ENCODE measurements at regions not wholly inside any gene's neighbourhood (a gene's known extent, or its start where the extent isn't known, plus 50 kb on each side); places are given as distances from the start of the nearest gene placed in this dataset.

GRCh38 chr2:104358122-104358521 is 495.8 kb upstream of the POU3F3 start (continued):
- TF ChIP-seq REST (IDR thresholded peaks at IDR 0.05; ENCODE audit: unreplicated experiment) (no peak), EZH2phosphoT487 (IDR thresholded peaks at IDR 0.05; ENCODE audit: unreplicated experiment) (no peak)

GRCh38 chr2:104361414-104361813 is 492.5 kb upstream of the POU3F3 start:
- Mint-ChIP-seq H3K9me3 (no peaks in the 10 kb centered on the region), H3K27me3 (ENCODE audit: insufficient read depth, low read depth, poor library complexity) (no peaks in the 10 kb centered on the region), H3K4me3 (no peak overlapping the region), H3K27ac (no peak overlapping the region), H3K36me3 (ENCODE audit: low read depth) (no peaks in the 10 kb centered on the region), H3K4me1 (no peaks in the 10 kb centered on the region)
- H3F3A ChIP-seq (replicated peaks; ENCODE audit: low read depth): no peaks in the 10 kb centered on the region
- H3K4me2 ChIP-seq: no peak overlapping the region
- H2AFZ ChIP-seq: no peak overlapping the region
- no peak overlapping the region for H3K27ac ChIP-seq (ENCODE audit: low read depth)
- H3K36me3 ChIP-seq (ENCODE audit: insufficient read depth): no peaks in the 10 kb centered on the region
- peaks cover 4% of the 10 kb centered on the region; the same call in 1 of the 2 replicates for H3K9me2 ChIP-seq (ENCODE audit: insufficient read depth)
- H4K20me1 ChIP-seq (replicated peaks; ENCODE audit: insufficient read depth): no peaks in the 10 kb centered on the region
- no peaks in the 10 kb centered on the region for H3K4me1 ChIP-seq (ENCODE audit: insufficient read depth)
- H3K27me3 ChIP-seq (ENCODE audit: insufficient read depth): no peaks in the 10 kb centered on the region
- DNase-seq (ENCODE audit: low spot score): no peak
- H3K79me2 ChIP-seq (replicated peaks; ENCODE audit: insufficient read depth): no peaks in the 10 kb centered on the region
- ATAC-seq: no peak
- TF ChIP-seq ZNF462 (CRISPR knock-in tag; IDR thresholded peaks at IDR 0.05): no peak
- no peak for TF ChIP-seq ZNF114 (CRISPR knock-in tag; IDR thresholded peaks at IDR 0.05)
- TF ChIP-seq REST (IDR thresholded peaks at IDR 0.05; ENCODE audit: unreplicated experiment): no peak
- TF ChIP-seq POLR2AphosphoS5 (IDR thresholded peaks at IDR 0.05; ENCODE audit: low read depth): no peak
- no peak for TF ChIP-seq JUNB (IDR thresholded peaks at IDR 0.05; ENCODE audit: unreplicated experiment)
- H3K4me3 ChIP-seq: no peak overlapping the region
